Lower leg skin (tissue), 3 donors: ENCODE measurements at regions not wholly inside any gene's neighbourhood (a gene's known extent, or its start where the extent isn't known, plus 50 kb on each side); places are given as distances from the start of the nearest gene placed in this dataset.

ENCODE experiments used
- CTCF ChIP-seq, 3 donors: fragments of 450-650 bp; IDR thresholded peaks; one replicate each; pipeline ENCODE4 v1.5.1; 2016; ENCODE audit warnings: antibody characterized with exemption in 3 of 3, mild to moderate bottlenecking in 3 of 3, moderate library complexity in 2 of 3
- POLR2A ChIP-seq, 2 donors: fragments of 450-650 bp; IDR thresholded peaks; one replicate each; pipeline ENCODE4 v1.6.1; 2016 to 2017; ENCODE audit warnings: antibody characterized with exemption in 2 of 2, mild to moderate bottlenecking in 1 of 2, moderate library complexity in 1 of 2

GRCh38 chr12:91926848-91927247 is 218.8 kb downstream of the BTG1 start:
- no peak for TF ChIP-seq CTCF (IDR thresholded peaks at IDR 0.05)
- no peak for TF ChIP-seq POLR2A (IDR thresholded peaks at IDR 0.05)
